Hematopoietic multipotent progenitor cell treated with erythropoietin and hydrocortisone succinate and interleukin-3 and kit ligand, for 4 days (in vitro differentiated cells): ENCODE measurements at regions not wholly inside any gene's neighbourhood (a gene's known extent, or its start where the extent isn't known, plus 50 kb on each side); places are given as distances from the start of the nearest gene placed in this dataset.
"Not testable (repeated sequence)": the region's sequence is repeated elsewhere in the genome, so short reads cannot be mapped to it uniquely, and the experiment has no call there.

Experiments used
- DNase-seq: peaks from one replicate; pipeline ENCODE4 v3.0.0-alpha.2; 2015

DNA sequence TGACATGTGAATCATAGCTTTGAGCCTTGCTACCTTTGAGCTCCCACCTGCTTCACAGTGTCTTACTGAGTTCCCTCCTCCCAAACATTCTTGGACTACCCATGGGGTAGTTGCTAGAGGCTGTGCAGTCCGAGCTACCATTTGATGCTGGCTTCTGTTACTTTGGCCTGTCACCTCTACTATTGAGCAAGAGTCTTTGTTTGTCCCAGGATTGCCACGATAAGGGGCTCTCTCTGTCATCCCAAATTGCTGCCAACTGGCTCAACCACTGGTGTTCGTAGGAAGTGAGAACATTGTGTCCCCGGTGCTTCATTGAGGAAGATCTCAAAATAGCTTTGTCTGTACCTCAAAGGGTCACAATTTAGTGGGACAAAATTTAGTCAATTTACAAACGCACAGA lies 59.1 kb upstream of the PAX8 start:
- DNase-seq: no peak

DNA sequence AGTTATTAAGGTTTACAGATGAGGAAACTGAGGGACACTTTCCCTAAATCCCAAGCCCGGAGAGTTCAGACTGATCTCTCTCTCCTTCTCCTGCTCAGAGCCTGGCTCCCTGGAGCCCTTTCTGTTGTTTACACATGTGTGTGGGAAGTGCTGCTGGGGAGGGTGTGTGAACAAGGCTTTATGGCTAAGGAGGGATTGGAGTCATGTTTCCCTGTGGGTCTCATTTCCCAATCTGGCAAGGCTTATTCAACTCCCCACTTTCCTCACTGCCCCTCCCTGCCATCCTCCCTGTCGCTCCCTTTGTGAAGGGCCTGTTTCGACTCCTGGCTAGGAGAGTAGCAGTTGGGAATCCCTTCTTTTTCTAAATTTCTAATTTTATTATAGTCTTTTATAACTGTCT lies 57.3 kb upstream of the PAX8 start:
- not testable (repeated sequence) for DNase-seq

DNA sequence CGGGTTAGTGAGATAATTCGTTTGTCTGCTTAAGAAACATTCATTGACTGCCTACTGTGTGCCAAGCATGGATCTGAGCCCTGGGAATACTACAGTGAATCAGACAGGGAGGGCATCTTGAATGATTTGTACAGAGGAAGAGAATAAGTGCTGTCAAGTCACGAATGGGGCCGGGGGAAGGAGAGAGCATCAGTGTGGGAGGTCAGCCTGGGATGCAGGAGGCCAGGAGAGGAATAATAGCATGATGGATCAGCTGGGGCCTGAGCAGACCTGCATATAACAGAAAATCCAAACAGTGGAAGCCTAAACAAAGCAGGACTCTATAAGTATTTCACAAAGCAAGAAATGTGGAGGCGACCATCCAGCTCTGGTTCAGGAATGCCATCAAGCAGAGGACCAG lies 55.4 kb upstream of the PAX8 start:
- DNase-seq: no peak

DNA sequence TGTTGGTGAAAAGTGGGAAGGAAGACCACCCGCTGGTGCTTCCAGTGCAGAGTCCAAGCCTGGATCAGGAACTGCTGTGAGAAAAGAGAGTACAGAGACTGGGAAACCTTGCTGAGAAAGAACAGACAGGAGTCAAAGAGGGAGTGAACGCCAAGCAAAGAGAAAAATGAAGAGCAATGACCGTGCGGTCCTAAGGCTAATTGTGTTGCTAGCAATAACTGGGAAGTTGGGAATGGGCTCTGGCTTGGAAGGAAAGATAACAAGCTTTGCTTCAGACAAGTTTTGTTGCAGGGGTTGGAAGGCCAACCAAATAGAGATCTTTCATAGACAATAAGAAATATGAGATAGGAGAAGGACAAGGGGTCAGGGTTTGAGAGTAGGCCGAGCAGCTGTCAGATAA lies 55.0 kb upstream of the PAX8 start:
- not testable (repeated sequence) for DNase-seq

DNA sequence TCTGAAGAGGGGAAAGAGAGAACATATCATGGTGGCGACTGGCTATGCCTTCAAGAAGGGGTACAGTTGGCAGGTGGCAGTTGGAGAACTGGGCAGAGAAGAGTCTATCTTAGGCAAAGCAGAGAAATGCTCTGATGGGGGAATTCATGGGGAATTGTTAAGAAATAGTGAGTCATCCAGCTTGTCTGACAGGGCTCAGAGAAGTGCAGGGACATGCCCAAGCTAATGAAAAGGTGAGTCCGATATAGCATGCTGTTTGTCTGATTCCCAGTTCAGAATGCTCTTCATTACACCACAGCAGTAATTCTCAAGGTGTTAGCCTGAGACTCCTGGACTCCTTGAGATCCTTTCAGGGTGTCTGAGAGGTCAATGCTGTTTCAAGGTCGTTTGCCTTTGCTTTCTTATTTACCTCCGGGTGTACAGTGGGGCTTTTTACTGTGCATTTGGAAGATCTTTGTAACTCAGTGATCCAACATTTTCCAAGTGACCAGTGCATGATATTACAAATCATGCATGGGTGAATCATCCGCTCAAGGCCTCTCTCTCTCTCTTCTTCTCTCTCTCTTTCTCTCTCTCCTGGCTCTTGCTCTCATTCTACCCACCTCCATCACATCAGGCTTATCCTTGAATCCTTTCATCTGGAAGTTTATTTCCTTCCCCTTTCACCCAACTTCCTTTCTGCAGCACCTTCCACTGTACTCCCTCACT lies 51.5 kb upstream of the PAX8 start:
- DNase-seq: not testable (repeated sequence)

DNA sequence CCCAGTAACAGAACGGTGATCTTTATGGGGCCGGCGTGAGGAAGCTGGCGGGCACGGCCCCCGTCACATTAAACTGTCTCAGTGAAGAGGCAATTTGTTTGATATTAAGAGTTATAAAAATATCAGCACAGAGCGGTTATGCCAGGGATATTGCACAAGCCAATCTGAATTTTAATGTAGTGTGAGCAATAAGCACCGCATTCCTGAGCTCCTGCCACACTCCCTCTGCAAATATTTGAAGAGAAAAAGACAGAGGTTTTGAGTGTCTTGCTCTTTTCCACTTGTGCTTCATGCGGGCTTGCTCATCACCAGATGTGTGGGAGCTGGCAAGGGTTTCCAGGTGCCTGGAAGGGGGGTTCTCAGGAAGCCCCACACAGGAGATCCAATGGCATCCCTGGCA lies 50.3 kb upstream of the PAX8 start:
- DNase-seq: not testable (repeated sequence)

DNA sequence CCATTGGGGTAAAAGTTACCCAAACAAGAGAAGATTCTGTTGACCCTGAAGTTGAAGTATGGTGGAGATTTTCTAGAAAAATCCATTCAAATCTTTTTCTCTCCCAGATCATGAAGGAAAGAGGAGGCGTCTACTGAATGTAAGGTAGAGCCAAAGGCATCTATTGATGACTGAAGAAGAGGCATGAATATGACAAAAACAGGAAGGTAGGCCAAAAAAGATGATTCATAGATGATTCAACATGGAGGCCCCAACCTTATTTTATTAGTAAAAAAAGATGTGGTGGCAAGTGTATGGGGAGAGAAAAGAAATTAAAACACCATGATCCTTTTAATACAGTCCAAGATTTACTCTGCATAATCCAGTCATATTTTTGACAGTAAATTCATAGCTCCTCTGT lies 49.9 kb upstream of the PAX8 start:
- DNase-seq: not testable (repeated sequence)
